ENCODE measurements at regions not wholly inside any gene's neighbourhood (a gene's known extent, or its start where the extent isn't known, plus 50 kb on each side); places are given as distances from the start of the nearest gene placed in this dataset.

DNA sequence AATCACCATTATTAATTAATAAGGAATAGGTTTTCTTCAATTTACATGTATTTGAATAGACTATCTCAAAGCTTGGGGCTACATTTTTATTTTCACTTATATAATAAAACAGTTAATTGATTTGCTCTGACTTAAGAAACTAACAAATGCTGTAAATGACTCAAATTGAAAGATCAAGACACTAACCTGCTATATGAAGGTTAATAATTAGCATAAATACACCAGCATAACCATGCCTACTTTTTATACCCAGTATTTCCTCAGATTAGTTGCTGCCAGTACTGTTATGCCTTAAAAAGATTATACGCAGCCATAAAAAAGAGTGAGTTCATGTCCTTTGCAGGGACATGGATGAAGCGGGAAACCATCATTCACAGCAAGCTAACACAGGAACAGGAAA is 1545.1 kb downstream of the AMY1C start:
- Histone ChIP-seq H3K9me3 (ENCODE audit: low read length) (peaks cover 5% of the 10 kb centered on the region), H3K36me3 (ENCODE audit: insufficient read depth, low read length) (no peaks in the 10 kb centered on the region), H3K79me2 (ENCODE audit: low read length) (no peaks in the 10 kb centered on the region), H2AFZ (ENCODE audit: low read length) (no peak overlapping the region), H3K9ac (ENCODE audit: low read length) (no peak overlapping the region), H3K4me2 (ENCODE audit: low read depth, low read length, poor library complexity, severe bottlenecking) (no peak overlapping the region), H3K9me2 (replicated peaks; ENCODE audit: insufficient read depth, low read length) (no peaks in the 10 kb centered on the region), H4K20me1 (ENCODE audit: insufficient read depth, low read depth, low read length) (no peaks in the 10 kb centered on the region), H3K27ac (ENCODE audit: low read length) (no peak overlapping the region), H3K27me3 (ENCODE audit: low read length) (no peaks in the 10 kb centered on the region), H3K4me1 (ENCODE audit: low read length) (no peaks in the 10 kb centered on the region), H3K4me3 (ENCODE audit: low read length) (no peak overlapping the region)
- DNase-seq = no peak

DNA sequence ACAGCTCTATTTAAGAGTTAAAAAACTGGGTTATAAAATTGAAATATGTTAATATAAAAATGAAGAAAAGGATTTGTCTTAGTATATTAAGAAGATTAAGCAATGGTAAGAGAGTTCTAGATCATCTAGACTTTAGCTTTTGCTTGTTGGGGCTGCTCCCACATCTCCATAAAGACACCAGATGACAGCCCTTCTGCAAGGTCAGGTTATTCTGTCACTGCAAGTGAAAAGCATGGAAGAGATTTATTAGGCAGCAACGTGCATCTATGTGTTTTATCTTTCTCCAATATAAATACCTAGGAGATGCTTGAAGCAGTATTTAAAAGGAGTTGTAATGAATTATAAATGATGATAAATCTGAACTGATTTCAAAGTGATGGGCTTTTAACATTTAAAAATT is 1560.4 kb downstream of the AMY1C start:
- no peak overlapping the region for H3K4me2 ChIP-seq (ENCODE audit: low read depth, low read length, poor library complexity, severe bottlenecking)
- peaks cover 17% of the 10 kb centered on the region for H3K9me3 ChIP-seq (ENCODE audit: low read length)
- no peaks in the 10 kb centered on the region for H3K9me2 ChIP-seq (replicated peaks; ENCODE audit: insufficient read depth, low read length)
- H3K36me3 ChIP-seq (ENCODE audit: insufficient read depth, low read length) = no peaks in the 10 kb centered on the region
- DNase-seq = no peak
- no peaks in the 10 kb centered on the region for H3K4me1 ChIP-seq (ENCODE audit: low read length)
- H3K27ac ChIP-seq (ENCODE audit: low read length) = no peak overlapping the region
- H4K20me1 ChIP-seq (ENCODE audit: insufficient read depth, low read depth, low read length) = no peaks in the 10 kb centered on the region
- no peak overlapping the region for H2AFZ ChIP-seq (ENCODE audit: low read length)
- H3K27me3 ChIP-seq (ENCODE audit: low read length) = no peaks in the 10 kb centered on the region
- no peaks in the 10 kb centered on the region for H3K79me2 ChIP-seq (ENCODE audit: low read length)
- H3K9ac ChIP-seq (ENCODE audit: low read length) = no peak overlapping the region
- no peak overlapping the region for H3K4me3 ChIP-seq (ENCODE audit: low read length)

DNA sequence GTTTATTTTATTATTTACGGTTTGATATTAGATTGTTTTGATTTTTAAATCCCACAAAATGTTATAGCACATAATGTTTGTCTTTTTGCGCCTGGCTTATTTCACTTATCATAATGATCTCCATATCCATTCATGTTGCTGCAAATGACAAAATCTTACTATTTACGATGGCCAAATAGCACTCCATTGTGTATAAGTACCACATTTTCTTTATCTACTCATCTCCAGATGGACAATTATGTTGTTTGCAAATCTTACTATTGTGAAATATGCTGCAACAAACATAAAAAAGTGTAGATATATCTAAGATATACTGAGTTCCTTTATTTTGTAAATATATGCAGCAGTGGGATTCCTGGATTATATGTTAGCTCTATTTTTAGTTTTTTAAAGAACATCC is 1568.3 kb downstream of the AMY1C start:
- H3K27me3 ChIP-seq (ENCODE audit: low read length) = no peaks in the 10 kb centered on the region
- H3K4me2 ChIP-seq (ENCODE audit: low read depth, low read length, poor library complexity, severe bottlenecking) = no peak overlapping the region
- H3K9me3 ChIP-seq (ENCODE audit: low read length) = peaks cover 33% of the 10 kb centered on the region
- no peaks in the 10 kb centered on the region for H3K36me3 ChIP-seq (ENCODE audit: insufficient read depth, low read length)
- H3K9me2 ChIP-seq (replicated peaks; ENCODE audit: insufficient read depth, low read length) = no peaks in the 10 kb centered on the region
- no peaks in the 10 kb centered on the region for H3K79me2 ChIP-seq (ENCODE audit: low read length)
- no peaks in the 10 kb centered on the region for H4K20me1 ChIP-seq (ENCODE audit: insufficient read depth, low read depth, low read length)
- no peak overlapping the region for H3K4me3 ChIP-seq (ENCODE audit: low read length)
- H3K27ac ChIP-seq (ENCODE audit: low read length) = no peak overlapping the region
- H3K4me1 ChIP-seq (ENCODE audit: low read length) = no peaks in the 10 kb centered on the region
- H2AFZ ChIP-seq (ENCODE audit: low read length) = no peak overlapping the region
- H3K9ac ChIP-seq (ENCODE audit: low read length) = no peak overlapping the region
- DNase-seq = no peak

DNA sequence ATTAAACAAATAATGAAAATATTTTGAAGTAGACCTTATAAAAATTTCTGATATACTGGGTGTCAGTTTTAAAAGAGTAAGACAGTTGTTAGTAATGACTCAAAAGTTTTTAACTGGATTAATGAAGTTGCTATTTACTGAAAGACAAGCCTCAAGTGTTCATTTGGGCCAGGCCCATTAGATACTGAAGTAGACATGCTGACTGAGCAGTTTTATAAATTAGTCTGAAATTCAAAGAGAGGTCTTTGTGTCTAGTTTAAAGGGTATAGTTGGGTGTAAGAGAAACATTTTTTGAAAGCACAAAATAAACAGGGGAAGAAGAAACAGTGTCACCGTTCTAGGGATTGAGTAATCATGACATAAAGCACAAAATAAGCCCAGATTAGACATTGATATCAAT is 1577.2 kb downstream of the AMY1C start:
- Histone ChIP-seq H3K36me3 (ENCODE audit: insufficient read depth, low read length) (no peaks in the 10 kb centered on the region), H3K4me1 (ENCODE audit: low read length) (no peaks in the 10 kb centered on the region), H3K9me3 (ENCODE audit: low read length) (peaks cover 29% of the 10 kb centered on the region), H3K9ac (ENCODE audit: low read length) (no peak overlapping the region), H3K27ac (ENCODE audit: low read length) (no peak overlapping the region), H3K4me3 (ENCODE audit: low read length) (no peak overlapping the region), H3K27me3 (ENCODE audit: low read length) (no peaks in the 10 kb centered on the region), H3K79me2 (ENCODE audit: low read length) (no peaks in the 10 kb centered on the region), H3K9me2 (replicated peaks; ENCODE audit: insufficient read depth, low read length) (no peaks in the 10 kb centered on the region), H2AFZ (ENCODE audit: low read length) (no peak overlapping the region), H3K4me2 (ENCODE audit: low read depth, low read length, poor library complexity, severe bottlenecking) (no peak overlapping the region), H4K20me1 (ENCODE audit: insufficient read depth, low read depth, low read length) (no peaks in the 10 kb centered on the region)
- no peak for DNase-seq

DNA sequence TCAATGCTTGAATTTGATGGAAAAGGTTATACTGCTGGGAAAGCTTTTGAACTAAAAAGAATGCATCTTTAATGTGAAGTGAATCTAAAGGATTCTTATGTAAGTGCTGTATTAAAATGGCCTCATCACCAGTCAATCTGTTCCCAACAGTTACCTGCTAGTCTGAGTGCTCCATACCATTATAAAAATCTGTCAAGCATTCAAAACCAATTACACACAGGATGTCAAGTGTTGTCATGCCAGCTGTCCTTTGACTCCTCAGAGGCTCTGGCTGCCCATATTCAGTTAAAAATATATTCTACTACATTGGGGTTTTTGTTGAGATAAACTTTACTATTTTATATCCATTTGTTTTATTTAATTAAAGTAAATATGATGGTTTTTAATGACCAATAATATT is 1587.7 kb downstream of the AMY1C start:
- Histone ChIP-seq H3K4me2 (ENCODE audit: low read depth, low read length, poor library complexity, severe bottlenecking) (no peak overlapping the region), H3K79me2 (ENCODE audit: low read length) (no peaks in the 10 kb centered on the region), H3K36me3 (ENCODE audit: insufficient read depth, low read length) (no peaks in the 10 kb centered on the region), H3K9ac (ENCODE audit: low read length) (no peak overlapping the region), H2AFZ (ENCODE audit: low read length) (no peak overlapping the region), H3K9me2 (replicated peaks; ENCODE audit: insufficient read depth, low read length) (no peaks in the 10 kb centered on the region), H3K27ac (ENCODE audit: low read length) (no peak overlapping the region), H4K20me1 (ENCODE audit: insufficient read depth, low read depth, low read length) (no peaks in the 10 kb centered on the region), H3K4me1 (ENCODE audit: low read length) (no peaks in the 10 kb centered on the region), H3K9me3 (ENCODE audit: low read length) (peaks cover 20% of the 10 kb centered on the region), H3K4me3 (ENCODE audit: low read length) (no peak overlapping the region), H3K27me3 (ENCODE audit: low read length) (no peaks in the 10 kb centered on the region)
- DNase-seq = no peak

DNA sequence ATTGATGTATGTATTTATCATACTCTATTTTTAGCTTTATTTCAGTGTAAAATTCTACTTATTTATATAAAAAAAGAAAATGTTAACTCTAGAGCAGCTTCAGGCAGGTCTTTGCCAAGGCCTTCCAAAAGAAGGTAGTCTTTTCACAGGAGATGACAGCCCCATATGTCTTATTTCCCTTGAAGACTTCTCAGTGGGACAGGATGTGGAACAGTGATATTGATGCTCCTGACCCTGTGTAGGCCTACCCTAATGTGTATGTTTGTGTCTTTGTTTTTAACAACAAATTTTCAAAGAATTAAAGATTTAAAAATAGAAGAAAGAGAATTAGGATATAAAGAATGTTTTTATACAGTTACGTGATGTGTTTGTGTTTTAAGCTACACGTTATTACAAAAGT is 1593.6 kb downstream of the AMY1C start:
- no peaks in the 10 kb centered on the region for H3K4me1 ChIP-seq (ENCODE audit: low read length)
- H3K4me2 ChIP-seq (ENCODE audit: low read depth, low read length, poor library complexity, severe bottlenecking) = no peak overlapping the region
- H4K20me1 ChIP-seq (ENCODE audit: insufficient read depth, low read depth, low read length) = no peaks in the 10 kb centered on the region
- H3K9me3 ChIP-seq (ENCODE audit: low read length) = peaks cover 27% of the 10 kb centered on the region
- H2AFZ ChIP-seq (ENCODE audit: low read length) = no peak overlapping the region
- no peaks in the 10 kb centered on the region for H3K9me2 ChIP-seq (replicated peaks; ENCODE audit: insufficient read depth, low read length)
- no peaks in the 10 kb centered on the region for H3K36me3 ChIP-seq (ENCODE audit: insufficient read depth, low read length)
- H3K9ac ChIP-seq (ENCODE audit: low read length) = no peak overlapping the region
- H3K27me3 ChIP-seq (ENCODE audit: low read length) = no peaks in the 10 kb centered on the region
- H3K4me3 ChIP-seq (ENCODE audit: low read length) = no peak overlapping the region
- DNase-seq = no peak
- H3K27ac ChIP-seq (ENCODE audit: low read length) = no peak overlapping the region
- no peaks in the 10 kb centered on the region for H3K79me2 ChIP-seq (ENCODE audit: low read length)

DNA sequence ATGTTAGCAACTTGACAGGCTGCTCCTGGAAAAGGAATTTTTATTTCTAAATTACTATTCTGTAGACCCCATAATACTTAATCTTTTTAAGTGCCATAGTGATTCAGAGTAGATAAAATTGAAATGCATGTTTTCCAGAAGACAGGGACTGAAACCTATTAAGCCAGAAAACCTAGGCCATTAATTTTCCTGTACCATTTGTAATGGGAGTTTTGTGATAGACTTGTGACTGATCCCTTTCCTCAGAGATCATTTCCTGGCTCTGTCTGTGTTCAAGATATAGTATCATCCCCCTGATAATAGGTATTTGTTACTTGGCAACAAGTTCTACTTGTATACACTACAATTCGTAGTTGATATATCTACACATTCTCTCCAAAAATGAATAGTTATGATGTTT is 1609.8 kb downstream of the AMY1C start:
- no peaks in the 10 kb centered on the region for H3K79me2 ChIP-seq (ENCODE audit: low read length)
- no peaks in the 10 kb centered on the region for H3K36me3 ChIP-seq (ENCODE audit: insufficient read depth, low read length)
- no peak overlapping the region for H2AFZ ChIP-seq (ENCODE audit: low read length)

DNA sequence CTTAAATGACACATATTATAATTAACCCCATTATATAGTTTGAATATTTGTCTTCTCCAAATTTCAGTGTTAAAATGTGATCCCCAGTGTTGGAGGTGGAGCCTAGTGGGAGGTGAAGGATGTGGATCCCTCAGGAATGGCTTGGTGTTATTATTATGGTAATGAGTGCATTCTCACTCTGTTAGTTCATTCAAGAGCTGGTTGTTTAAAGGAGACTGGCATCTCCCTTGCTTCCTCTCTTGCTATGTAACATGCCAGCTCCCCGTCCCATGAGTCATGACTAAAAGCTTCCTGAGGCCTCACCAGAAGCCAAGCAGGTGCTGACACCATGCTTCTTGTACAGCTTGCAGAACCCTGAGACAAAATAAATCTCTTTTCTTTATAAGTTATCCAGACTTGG is 1612.7 kb downstream of the AMY1C start:
- Histone ChIP-seq H3K79me2 (ENCODE audit: low read length) (no peaks in the 10 kb centered on the region), H3K9ac (ENCODE audit: low read length) (no peak overlapping the region), H3K4me1 (ENCODE audit: low read length) (no peaks in the 10 kb centered on the region), H4K20me1 (ENCODE audit: insufficient read depth, low read depth, low read length) (no peaks in the 10 kb centered on the region), H3K9me2 (replicated peaks; ENCODE audit: insufficient read depth, low read length) (no peaks in the 10 kb centered on the region), H3K9me3 (ENCODE audit: low read length) (peaks cover 22% of the 10 kb centered on the region), H2AFZ (ENCODE audit: low read length) (no peak overlapping the region), H3K36me3 (ENCODE audit: insufficient read depth, low read length) (no peaks in the 10 kb centered on the region), H3K4me3 (ENCODE audit: low read length) (no peak overlapping the region), H3K4me2 (ENCODE audit: low read depth, low read length, poor library complexity, severe bottlenecking) (no peak overlapping the region), H3K27ac (ENCODE audit: low read length) (no peak overlapping the region), H3K27me3 (ENCODE audit: low read length) (no peaks in the 10 kb centered on the region)
- no peak for DNase-seq

More for the DNA sequence above, 1609.8 kb downstream of the AMY1C start:
- H4K20me1 ChIP-seq (ENCODE audit: insufficient read depth, low read depth, low read length) = no peaks in the 10 kb centered on the region
- H3K9ac ChIP-seq (ENCODE audit: low read length) = no peak overlapping the region
- no peak overlapping the region for H3K4me3 ChIP-seq (ENCODE audit: low read length)
- no peak for DNase-seq
- H3K27me3 ChIP-seq (ENCODE audit: low read length) = no peaks in the 10 kb centered on the region
- peaks cover 16% of the 10 kb centered on the region for H3K9me3 ChIP-seq (ENCODE audit: low read length)
- H3K4me2 ChIP-seq (ENCODE audit: low read depth, low read length, poor library complexity, severe bottlenecking) = no peak overlapping the region
- H3K9me2 ChIP-seq (replicated peaks; ENCODE audit: insufficient read depth, low read length) = no peaks in the 10 kb centered on the region
- H3K27ac ChIP-seq (ENCODE audit: low read length) = no peak overlapping the region
- H3K4me1 ChIP-seq (ENCODE audit: low read length) = no peaks in the 10 kb centered on the region

DNA sequence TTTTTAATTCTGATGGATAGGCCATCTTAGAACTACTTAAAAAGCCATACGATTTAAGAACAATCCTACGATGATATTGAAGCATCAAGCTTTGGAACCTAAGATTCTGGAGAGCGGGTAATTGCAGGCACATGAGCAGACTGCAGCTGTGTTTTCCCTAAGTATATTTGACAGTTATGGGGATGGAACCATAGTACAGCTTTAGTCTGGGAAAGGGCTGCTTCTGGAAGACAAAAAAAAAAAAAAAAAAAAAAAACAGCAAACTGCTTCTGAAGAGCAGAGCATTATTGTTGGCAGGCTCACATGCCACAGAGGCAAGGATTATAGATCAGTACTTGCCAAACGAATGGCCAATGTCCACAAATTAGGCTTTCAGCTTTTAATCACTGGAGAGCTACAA is 1618.7 kb downstream of the AMY1C start:
- H3K36me3 ChIP-seq (ENCODE audit: insufficient read depth, low read length) = no peaks in the 10 kb centered on the region
- H3K79me2 ChIP-seq (ENCODE audit: low read length) = no peaks in the 10 kb centered on the region

More for the DNA sequence above, 1618.7 kb downstream of the AMY1C start:
- Histone ChIP-seq H3K27ac (ENCODE audit: low read length) (no peak overlapping the region), H4K20me1 (ENCODE audit: insufficient read depth, low read depth, low read length) (no peaks in the 10 kb centered on the region), H2AFZ (ENCODE audit: low read length) (no peak overlapping the region), H3K27me3 (ENCODE audit: low read length) (no peaks in the 10 kb centered on the region), H3K4me3 (ENCODE audit: low read length) (no peak overlapping the region), H3K4me2 (ENCODE audit: low read depth, low read length, poor library complexity, severe bottlenecking) (no peak overlapping the region), H3K9me3 (ENCODE audit: low read length) (peaks cover 21% of the 10 kb centered on the region; the same call in 1 of the 2 replicates), H3K9ac (ENCODE audit: low read length) (no peak overlapping the region), H3K9me2 (replicated peaks; ENCODE audit: insufficient read depth, low read length) (no peaks in the 10 kb centered on the region), H3K4me1 (ENCODE audit: low read length) (no peaks in the 10 kb centered on the region)
- DNase-seq = no peak

Data from Karpas-422 (cell line).